ENCODE measurements at regions not wholly inside any gene's neighbourhood (a gene's known extent, or its start where the extent isn't known, plus 50 kb on each side); places are given as distances from the start of the nearest gene placed in this dataset.
A peak's percentile ranks its signal among the peaks of the same experiment; 100 is the strongest.

DNA sequence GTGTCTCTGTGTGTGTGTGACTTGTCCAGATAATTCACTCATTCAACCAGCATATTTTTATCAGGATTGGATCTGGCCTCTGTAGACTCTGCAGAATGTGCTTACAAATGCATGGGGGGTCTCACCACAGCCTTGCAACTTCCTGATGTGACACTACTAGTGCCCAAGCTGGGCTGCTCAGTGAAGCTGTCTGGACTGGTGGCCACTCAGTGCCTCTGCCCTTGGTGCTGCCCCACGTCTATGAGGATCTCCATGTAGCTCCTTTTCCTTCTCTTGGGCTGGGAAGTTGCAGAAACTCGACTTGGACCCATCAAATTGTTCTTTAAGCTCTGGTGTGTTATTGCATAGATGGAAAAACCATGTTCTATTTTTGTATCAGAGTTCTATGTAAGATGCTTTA lies 75.8 kb downstream of the NRN1 start:
- Histone ChIP-seq H3K9me3 (replicated peaks; ENCODE audit: control insufficient read depth, low read depth, low read length) (peaks cover 4% of the 10 kb centered on the region), H3K4me1 (ENCODE audit: control insufficient read depth, insufficient read depth, low read length) (peaks cover 3% of the 10 kb centered on the region), H3K36me3 (ENCODE audit: control insufficient read depth, insufficient read depth, low read length) (no peaks in the 10 kb centered on the region), H3K27ac (ENCODE audit: low read length) (no peak overlapping the region), H3K4me3 (ENCODE audit: low read length) (no peak overlapping the region), H3K27me3 (ENCODE audit: control insufficient read depth, insufficient read depth, low read length) (peaks cover 2% of the 10 kb centered on the region)
- no CpG with 5 or more reads among the region's 2 CpGs for WGBS (ENCODE audit: insufficient coverage)
- DNase-seq = no peak

DNA sequence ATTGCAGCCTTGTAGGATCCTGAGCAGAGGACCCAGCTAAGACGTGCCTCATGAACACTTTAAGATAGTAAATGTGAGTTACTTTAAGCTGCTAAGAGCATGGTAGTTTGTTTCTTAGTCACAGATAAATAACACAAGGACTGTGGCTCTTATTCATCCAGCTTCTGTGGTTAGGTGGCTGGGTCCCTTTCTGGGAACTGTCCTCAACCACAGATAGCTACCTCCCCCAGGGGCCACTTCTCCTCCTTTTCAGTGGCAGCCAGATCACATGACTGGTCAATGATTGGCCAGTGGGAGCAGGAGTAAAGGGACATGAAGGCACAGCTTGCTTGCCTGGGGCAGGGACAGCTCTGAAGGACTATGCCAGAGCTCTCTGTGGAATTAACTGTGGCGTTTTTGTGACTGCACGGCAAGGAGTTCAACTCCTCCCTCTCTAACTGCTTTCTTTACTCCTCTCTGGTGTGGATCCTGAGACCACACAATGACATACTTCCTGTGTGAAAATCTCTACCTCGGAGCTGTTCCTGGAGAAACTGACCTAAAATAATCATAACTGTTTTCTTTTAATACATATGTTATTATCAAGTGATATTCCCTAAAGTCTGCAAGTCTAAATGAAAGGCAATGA lies 76.5 kb downstream of the NRN1 start:
- peaks cover 2% of the 10 kb centered on the region for H3K27me3 ChIP-seq (ENCODE audit: control insufficient read depth, insufficient read depth, low read length)
- H3K9me3 ChIP-seq (replicated peaks; ENCODE audit: control insufficient read depth, low read depth, low read length) = peaks cover 4% of the 10 kb centered on the region
- no peaks in the 10 kb centered on the region for H3K36me3 ChIP-seq (ENCODE audit: control insufficient read depth, insufficient read depth, low read length)
- no peak overlapping the region for H3K27ac ChIP-seq (ENCODE audit: low read length)
- H3K4me1 ChIP-seq (ENCODE audit: control insufficient read depth, insufficient read depth, low read length) = no peaks in the 10 kb centered on the region
- no peak overlapping the region for H3K4me3 ChIP-seq (ENCODE audit: low read length)
- WGBS (ENCODE audit: insufficient coverage) = 33% methylated on average over 1 of the region's 4 CpGs
- DNase-seq = no peak

DNA sequence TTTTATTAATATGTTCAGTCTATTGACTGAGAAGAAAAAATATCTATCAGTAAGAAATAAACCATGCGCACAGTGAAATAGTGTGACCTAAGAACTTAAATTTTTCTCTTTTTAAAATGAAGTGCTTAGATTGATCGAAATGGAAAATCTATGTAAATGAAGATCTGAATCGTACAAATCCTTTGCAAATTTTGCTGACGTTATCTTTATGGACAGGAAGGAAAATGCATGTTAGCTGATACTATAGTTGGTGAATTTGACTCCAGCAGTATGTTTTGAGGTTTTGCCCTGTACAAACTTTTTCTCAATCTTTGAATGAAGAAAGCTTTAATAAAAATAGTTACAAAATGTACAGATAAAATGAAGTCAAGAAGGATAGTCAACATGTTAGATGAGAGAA lies 82.9 kb downstream of the NRN1 start:
- Histone ChIP-seq H3K27me3 (ENCODE audit: control insufficient read depth, insufficient read depth, low read length) (no peaks in the 10 kb centered on the region), H3K27ac (ENCODE audit: low read length) (no peak overlapping the region), H3K4me3 (ENCODE audit: low read length) (no peak overlapping the region), H3K9me3 (replicated peaks; ENCODE audit: control insufficient read depth, low read depth, low read length) (no peaks in the 10 kb centered on the region), H3K4me1 (ENCODE audit: control insufficient read depth, insufficient read depth, low read length) (no peaks in the 10 kb centered on the region), H3K36me3 (ENCODE audit: control insufficient read depth, insufficient read depth, low read length) (no peaks in the 10 kb centered on the region)
- DNase-seq = no peak
- WGBS (ENCODE audit: insufficient coverage) = no CpG with 5 or more reads among the region's 4 CpGs

DNA sequence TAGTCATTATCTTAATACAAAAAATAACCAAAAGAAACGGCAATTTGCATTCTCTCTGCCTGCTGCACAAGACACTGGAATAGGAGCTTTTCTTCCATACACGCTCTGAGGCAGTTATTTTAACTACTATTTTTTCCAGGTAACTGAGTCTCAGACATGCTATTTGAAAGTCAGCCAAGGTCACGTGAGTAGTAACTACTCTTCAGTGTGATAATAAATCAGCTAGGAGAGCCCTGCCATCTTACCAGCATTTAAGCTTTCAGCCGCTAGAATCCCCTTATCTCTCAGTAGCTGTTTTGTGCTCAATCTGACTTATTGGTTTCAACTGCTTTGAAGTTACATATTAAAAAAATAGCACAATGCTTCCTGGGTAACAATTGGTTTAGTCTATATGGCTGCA lies 84.5 kb downstream of the NRN1 start:
- no peak for DNase-seq
- no peak overlapping the region for H3K27ac ChIP-seq (ENCODE audit: low read length)
- no peaks in the 10 kb centered on the region for H3K4me1 ChIP-seq (ENCODE audit: control insufficient read depth, insufficient read depth, low read length)
- no peak overlapping the region for H3K4me3 ChIP-seq (ENCODE audit: low read length)
- no peaks in the 10 kb centered on the region for H3K27me3 ChIP-seq (ENCODE audit: control insufficient read depth, insufficient read depth, low read length)
- H3K9me3 ChIP-seq (replicated peaks; ENCODE audit: control insufficient read depth, low read depth, low read length) = no peaks in the 10 kb centered on the region
- no peaks in the 10 kb centered on the region for H3K36me3 ChIP-seq (ENCODE audit: control insufficient read depth, insufficient read depth, low read length)
- WGBS (ENCODE audit: insufficient coverage) = no CpG with 5 or more reads among the region's 4 CpGs

DNA sequence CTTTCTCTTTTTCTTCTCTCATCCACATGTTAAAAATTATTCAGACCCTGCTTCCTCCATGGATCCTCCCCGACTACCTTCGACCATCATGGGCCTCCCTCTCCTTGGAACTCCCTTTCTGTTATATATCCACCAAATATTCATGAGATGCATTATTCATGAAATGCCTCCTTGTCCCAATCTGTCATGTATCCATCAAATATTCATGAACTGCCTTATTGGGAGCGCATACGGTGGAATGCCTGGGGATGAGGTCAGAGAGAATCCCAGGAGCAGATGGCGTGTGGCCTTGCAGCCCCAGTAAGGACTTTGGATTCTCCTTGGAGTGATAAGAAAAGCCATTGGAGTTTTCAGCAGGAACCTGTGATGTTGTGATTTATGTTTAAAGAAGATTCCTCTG lies 97.0 kb downstream of the NRN1 start:
- H3K27me3 ChIP-seq (ENCODE audit: control insufficient read depth, insufficient read depth, low read length) = no peaks in the 10 kb centered on the region
- H3K9me3 ChIP-seq (replicated peaks; ENCODE audit: control insufficient read depth, low read depth, low read length) = no peaks in the 10 kb centered on the region
- DNase-seq = no peak
- no peak overlapping the region for H3K4me3 ChIP-seq (ENCODE audit: low read length)
- H3K36me3 ChIP-seq (ENCODE audit: control insufficient read depth, insufficient read depth, low read length) = no peaks in the 10 kb centered on the region
- 90% methylated on average over 5 of the region's 5 CpGs for WGBS (ENCODE audit: insufficient coverage)
- H3K4me1 ChIP-seq (ENCODE audit: control insufficient read depth, insufficient read depth, low read length) = peaks cover 17% of the 10 kb centered on the region
- no peak overlapping the region for H3K27ac ChIP-seq (ENCODE audit: low read length)

DNA sequence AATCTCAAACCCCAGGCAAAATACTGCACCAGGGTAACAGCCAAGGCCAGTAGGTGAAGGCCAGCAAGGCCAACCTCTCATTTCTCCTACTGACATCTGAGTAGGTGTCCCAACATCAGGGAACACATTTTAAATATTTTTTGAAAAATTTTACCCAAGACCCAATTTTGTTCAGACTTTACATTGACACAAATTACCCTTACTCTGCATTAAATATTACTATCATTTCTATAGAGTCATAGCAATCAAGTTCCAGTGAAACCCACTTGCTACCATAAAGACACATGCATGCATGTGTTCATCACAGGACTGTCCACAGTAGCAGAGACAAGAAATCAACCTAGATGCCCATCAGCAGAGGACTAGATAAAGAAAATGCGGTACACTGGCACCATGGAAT lies 99.9 kb downstream of the NRN1 start:
- DNase-seq = no peak
- H3K27ac ChIP-seq (ENCODE audit: low read length) = no peak overlapping the region
- WGBS (ENCODE audit: insufficient coverage) = no CpG with 5 or more reads among the region's 1 CpG
- no peaks in the 10 kb centered on the region for H3K27me3 ChIP-seq (ENCODE audit: control insufficient read depth, insufficient read depth, low read length)
- H3K9me3 ChIP-seq (replicated peaks; ENCODE audit: control insufficient read depth, low read depth, low read length) = no peaks in the 10 kb centered on the region
- no peak overlapping the region for H3K4me3 ChIP-seq (ENCODE audit: low read length)
- H3K36me3 ChIP-seq (ENCODE audit: control insufficient read depth, insufficient read depth, low read length) = no peaks in the 10 kb centered on the region
- H3K4me1 ChIP-seq (ENCODE audit: control insufficient read depth, insufficient read depth, low read length) = peaks cover 17% of the 10 kb centered on the region

DNA sequence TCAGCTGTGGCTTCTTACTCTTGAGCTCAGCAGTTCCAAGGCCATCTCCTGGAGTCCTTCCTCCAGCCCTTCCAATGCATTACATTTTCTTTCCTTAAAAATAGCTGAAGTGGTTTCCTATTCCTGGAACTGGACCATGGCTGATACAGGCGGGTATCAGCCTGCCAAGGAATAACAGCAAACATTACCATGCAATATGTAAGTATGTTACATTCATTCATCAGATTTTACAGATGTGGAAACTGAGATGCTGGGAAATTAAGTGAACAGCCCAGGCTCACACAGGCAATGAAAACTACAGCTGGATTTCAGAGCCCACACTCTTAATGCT lies 100.4 kb downstream of the NRN1 start:
- WGBS (ENCODE audit: insufficient coverage) = no CpG with 5 or more reads among the region's 1 CpG

DNA sequence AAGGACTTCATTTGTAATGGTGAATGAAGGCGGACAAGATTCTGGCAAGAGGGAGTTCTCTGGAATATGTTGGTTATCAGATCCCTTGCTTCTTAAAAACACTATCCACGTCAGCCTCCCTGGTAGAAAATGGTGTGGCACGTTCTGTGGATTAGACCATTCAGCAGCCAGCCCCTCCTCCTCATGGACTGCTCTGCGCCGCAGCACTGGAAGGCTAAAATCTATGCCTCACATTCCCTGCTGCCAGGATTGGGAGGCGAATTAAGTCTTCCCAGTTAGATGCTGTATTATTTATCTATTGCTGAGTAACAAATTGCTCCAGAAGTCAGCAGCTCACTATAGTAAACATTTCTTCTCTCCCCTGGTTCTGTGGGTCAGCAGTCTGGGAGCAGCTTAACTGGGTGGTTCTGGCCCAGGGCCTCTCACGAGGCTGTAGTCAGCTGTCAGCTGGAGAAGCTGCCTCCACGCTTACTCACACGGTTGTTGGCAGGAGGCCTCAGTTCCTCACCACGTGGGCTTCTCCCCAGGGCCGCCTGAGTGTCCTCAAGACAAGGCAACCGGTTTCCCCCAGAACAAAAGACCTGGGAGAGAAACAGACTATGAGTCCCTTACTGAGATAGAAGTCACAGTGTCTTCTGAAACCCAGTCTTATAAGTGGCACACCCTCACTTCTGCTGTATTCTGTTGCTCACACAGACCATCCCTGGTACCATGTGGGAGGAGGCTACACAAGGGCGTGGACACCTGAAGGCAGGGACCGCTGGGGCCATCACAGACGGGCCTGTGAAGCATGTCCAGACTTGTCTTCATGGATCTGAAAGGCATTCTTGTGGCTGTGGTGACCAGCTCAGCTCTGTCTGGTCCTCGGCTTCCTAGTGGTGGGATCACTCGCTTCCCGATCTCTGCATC lies 101.0 kb downstream of the NRN1 start:
- DNase-seq = peak; percentile 90
- Histone ChIP-seq H3K36me3 (ENCODE audit: control insufficient read depth, insufficient read depth, low read length) (no peaks in the 10 kb centered on the region), H3K4me3 (ENCODE audit: low read length) (no peak overlapping the region), H3K9me3 (replicated peaks; ENCODE audit: control insufficient read depth, low read depth, low read length) (no peaks in the 10 kb centered on the region), H3K27me3 (ENCODE audit: control insufficient read depth, insufficient read depth, low read length) (no peaks in the 10 kb centered on the region), H3K27ac (ENCODE audit: low read length) (peak overlapping the region; percentile 29), H3K4me1 (ENCODE audit: control insufficient read depth, insufficient read depth, low read length) (peaks cover 17% of the 10 kb centered on the region)
- 47% methylated on average over 12 of the region's 18 CpGs for WGBS (ENCODE audit: insufficient coverage)

More for the DNA sequence above, 100.4 kb downstream of the NRN1 start:
- no peak overlapping the region for H3K4me3 ChIP-seq (ENCODE audit: low read length)
- peaks cover 17% of the 10 kb centered on the region for H3K4me1 ChIP-seq (ENCODE audit: control insufficient read depth, insufficient read depth, low read length)
- H3K27me3 ChIP-seq (ENCODE audit: control insufficient read depth, insufficient read depth, low read length) = no peaks in the 10 kb centered on the region
- no peaks in the 10 kb centered on the region for H3K9me3 ChIP-seq (replicated peaks; ENCODE audit: control insufficient read depth, low read depth, low read length)
- peak; percentile 11 for DNase-seq
- no peak overlapping the region for H3K27ac ChIP-seq (ENCODE audit: low read length)
- H3K36me3 ChIP-seq (ENCODE audit: control insufficient read depth, insufficient read depth, low read length) = no peaks in the 10 kb centered on the region

DNA sequence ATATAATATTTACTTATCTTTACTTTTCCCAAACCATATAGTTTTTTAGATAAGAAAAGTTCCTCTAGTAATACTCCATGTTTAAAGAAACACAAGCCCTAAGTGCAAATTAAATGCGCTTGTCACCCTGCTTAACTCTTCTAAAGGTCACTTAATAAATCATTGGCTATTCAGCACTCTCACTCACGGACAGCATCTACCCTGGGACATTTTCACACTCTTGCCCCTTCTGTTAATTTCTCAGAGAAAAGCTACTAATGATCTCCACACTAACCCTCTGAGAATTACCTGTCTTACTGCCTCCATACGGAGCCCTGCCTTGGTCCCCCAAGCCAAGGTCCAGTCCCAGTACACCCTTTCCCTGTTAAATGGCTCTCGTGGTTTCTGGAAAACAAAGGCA lies 102.2 kb downstream of the NRN1 start:
- Histone ChIP-seq H3K4me3 (ENCODE audit: low read length) (no peak overlapping the region), H3K9me3 (replicated peaks; ENCODE audit: control insufficient read depth, low read depth, low read length) (no peaks in the 10 kb centered on the region), H3K36me3 (ENCODE audit: control insufficient read depth, insufficient read depth, low read length) (no peaks in the 10 kb centered on the region), H3K27ac (ENCODE audit: low read length) (no peak overlapping the region), H3K27me3 (ENCODE audit: control insufficient read depth, insufficient read depth, low read length) (no peaks in the 10 kb centered on the region), H3K4me1 (ENCODE audit: control insufficient read depth, insufficient read depth, low read length) (peaks cover 17% of the 10 kb centered on the region)
- 53% methylated on average over 3 of the region's 4 CpGs for WGBS (ENCODE audit: insufficient coverage)
- no peak for DNase-seq

DNA sequence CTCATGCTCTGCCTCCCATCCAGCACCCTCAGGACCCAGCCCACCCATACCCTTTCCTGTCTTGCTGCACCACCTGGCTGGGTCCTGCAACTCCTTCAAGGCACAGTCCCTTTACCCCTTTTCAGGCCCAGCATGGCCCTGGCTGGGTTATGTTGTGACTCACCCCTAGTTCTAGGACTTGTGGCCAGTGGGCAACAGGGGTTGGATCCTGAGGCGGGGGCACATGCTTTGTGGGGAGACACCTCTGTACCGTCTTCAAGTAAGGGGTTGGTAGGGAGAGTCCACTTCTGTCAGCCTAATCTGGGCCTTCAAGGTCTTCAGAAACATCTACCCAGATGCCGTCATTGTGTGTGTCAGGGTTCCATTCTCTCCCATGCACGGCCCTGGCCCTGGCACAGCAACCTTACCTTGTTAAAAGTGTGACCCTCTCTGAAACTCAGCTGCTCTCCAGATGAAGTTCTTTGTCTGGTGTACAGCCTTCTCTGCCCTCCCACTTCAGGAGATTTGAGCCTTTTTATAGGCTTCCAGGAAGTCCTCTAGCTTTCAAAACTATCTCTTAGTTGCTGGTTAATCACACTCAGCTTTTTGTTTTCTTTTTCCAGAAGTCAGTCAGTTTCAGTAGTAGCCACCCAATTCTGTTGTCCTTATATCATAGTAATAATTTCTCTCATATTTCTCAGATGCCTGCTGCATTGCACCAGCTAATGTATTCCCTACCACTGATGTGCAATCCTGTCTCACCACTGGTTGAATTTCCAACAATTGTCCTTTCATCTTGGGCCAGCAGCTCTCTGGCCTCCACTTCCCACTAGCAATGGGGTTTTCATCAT lies 107.3 kb downstream of the NRN1 start:
- 100% methylated on average over 2 of the region's 4 CpGs for WGBS (ENCODE audit: insufficient coverage)
- no peaks in the 10 kb centered on the region for H3K27me3 ChIP-seq (ENCODE audit: control insufficient read depth, insufficient read depth, low read length)
- H3K36me3 ChIP-seq (ENCODE audit: control insufficient read depth, insufficient read depth, low read length) = no peaks in the 10 kb centered on the region
- no peak overlapping the region for H3K27ac ChIP-seq (ENCODE audit: low read length)
- no peaks in the 10 kb centered on the region for H3K9me3 ChIP-seq (replicated peaks; ENCODE audit: control insufficient read depth, low read depth, low read length)
- no peak overlapping the region for H3K4me3 ChIP-seq (ENCODE audit: low read length)
- DNase-seq = no peak
- no peaks in the 10 kb centered on the region for H3K4me1 ChIP-seq (ENCODE audit: control insufficient read depth, insufficient read depth, low read length)
